Activated T-helper 1 cell treated with anti-CD3 and anti-CD28 coated beads, Interleukin-12 subunit alpha, Interleukin-12 subunit beta, Interleukin-2, Interleukin-4 antibody, amounts not matched to agents 30 ng/mL and 10 ng/mL and 1 ng/mL, durations not matched to agents 14 hours and 24 hours and 36 hours (primary cell): ENCODE measurements at regions not wholly inside any gene's neighbourhood (a gene's known extent, or its start where the extent isn't known, plus 50 kb on each side); places are given as distances from the start of the nearest gene placed in this dataset.

Experiments used
- DNase-seq: peaks from one replicate; pipeline ENCODE4 v3.0.0; 2021; ENCODE audit warnings: low spot score
- H3K27ac Mint-ChIP-seq: one replicate; pipeline ENCODE4 v1.8.0; 2021; ENCODE audit warnings: mild to moderate bottlenecking, mixed read lengths
- H3K27me3 Mint-ChIP-seq: one replicate; pipeline ENCODE4 v1.8.0; 2022; ENCODE audit warnings: mild to moderate bottlenecking, moderate library complexity, mixed read lengths; ENCODE audit not compliant: insufficient read depth
- H3K36me3 Mint-ChIP-seq: one replicate; pipeline ENCODE4 v1.8.0; 2021; ENCODE audit warnings: low read depth, mixed read lengths
- H3K4me1 Mint-ChIP-seq: one replicate; pipeline ENCODE4 v1.8.0; 2021; ENCODE audit warnings: low read depth, mixed read lengths
- H3K4me3 Mint-ChIP-seq: one replicate; pipeline ENCODE4 v1.8.0; 2021; ENCODE audit warnings: mild to moderate bottlenecking, moderate library complexity, mixed read lengths
- H3K9me3 Mint-ChIP-seq: one replicate; pipeline ENCODE4 v1.8.0; 2021; ENCODE audit warnings: mixed read lengths
- intact Hi-C: fragments of 100-400 bp; cut with micrococcal nuclease; formaldehyde crosslinking; loops from one replicate; pipeline ENCODE4 v1.15.1; 2024

GRCh38 chr3:23086331-23086730, 116.8 kb upstream of the UBE2E2 start:
- no peaks in the 10 kb centered on the region for H3K36me3 Mint-ChIP-seq
- DNase-seq, result no peak
- H3K4me3 Mint-ChIP-seq, result no peak overlapping the region
- no peaks in the 10 kb centered on the region for H3K4me1 Mint-ChIP-seq
- no peak overlapping the region for H3K27ac Mint-ChIP-seq
- H3K27me3 Mint-ChIP-seq, result no peaks in the 10 kb centered on the region
- intact Hi-C loops, result no loop called here
- H3K9me3 Mint-ChIP-seq, result no peaks in the 10 kb centered on the region

- Mint-ChIP-seq H3K9me3 (no peaks in the 10 kb centered on the region), H3K4me1 (no peaks in the 10 kb centered on the region), H3K36me3 (no peaks in the 10 kb centered on the region), H3K27ac (no peak overlapping the region), H3K27me3 (no peaks in the 10 kb centered on the region), H3K4me3 (no peak overlapping the region)
- intact Hi-C loops, result no loop called here
- no peak for DNase-seq
Observed at GRCh38 chr3:23086831-23087230, 116.3 kb upstream of the UBE2E2 start.

- Mint-ChIP-seq H3K4me3 (no peak overlapping the region), H3K9me3 (peaks cover 5% of the 10 kb centered on the region), H3K36me3 (no peaks in the 10 kb centered on the region), H3K27ac (no peak overlapping the region), H3K27me3 (no peaks in the 10 kb centered on the region), H3K4me1 (no peaks in the 10 kb centered on the region)
- intact Hi-C loops, result no loop called here
- no peak for DNase-seq
Observed at GRCh38 chr3:23094412-23094811, 108.7 kb upstream of the UBE2E2 start.

- Mint-ChIP-seq H3K27me3 (no peaks in the 10 kb centered on the region), H3K9me3 (peaks cover 5% of the 10 kb centered on the region), H3K36me3 (no peaks in the 10 kb centered on the region), H3K4me3 (no peak overlapping the region), H3K27ac (no peak overlapping the region), H3K4me1 (no peaks in the 10 kb centered on the region)
- intact Hi-C loops, result no loop called here
- no peak for DNase-seq
Observed at GRCh38 chr3:23094890-23095462, 108.2 kb upstream of the UBE2E2 start.

- Mint-ChIP-seq H3K9me3 (peaks cover 5% of the 10 kb centered on the region), H3K36me3 (no peaks in the 10 kb centered on the region), H3K27ac (no peak overlapping the region), H3K4me1 (no peaks in the 10 kb centered on the region), H3K27me3 (no peaks in the 10 kb centered on the region), H3K4me3 (no peak overlapping the region)
- intact Hi-C loops, result no loop called here
- DNase-seq, result no peak
Observed at GRCh38 chr3:23096041-23096440, 107.1 kb upstream of the UBE2E2 start.

GRCh38 chr3:23099021-23099420, 104.1 kb upstream of the UBE2E2 start:
- intact Hi-C loops, result no loop called here
- Mint-ChIP-seq H3K27me3 (no peaks in the 10 kb centered on the region), H3K27ac (no peak overlapping the region), H3K4me1 (no peaks in the 10 kb centered on the region), H3K9me3 (peaks cover 2% of the 10 kb centered on the region), H3K36me3 (no peaks in the 10 kb centered on the region), H3K4me3 (no peak overlapping the region)
- no peak for DNase-seq

GRCh38 chr3:23099677-23100076, 103.5 kb upstream of the UBE2E2 start:
- H3K36me3 Mint-ChIP-seq, result no peaks in the 10 kb centered on the region
- H3K4me3 Mint-ChIP-seq, result no peak overlapping the region
- intact Hi-C loops, result no loop called here
- no peaks in the 10 kb centered on the region for H3K9me3 Mint-ChIP-seq
- H3K27ac Mint-ChIP-seq, result no peak overlapping the region
- no peaks in the 10 kb centered on the region for H3K27me3 Mint-ChIP-seq
- no peak for DNase-seq
- no peaks in the 10 kb centered on the region for H3K4me1 Mint-ChIP-seq

- intact Hi-C loops, result no loop called here
- DNase-seq, result no peak
- Mint-ChIP-seq H3K36me3 (no peaks in the 10 kb centered on the region), H3K27me3 (no peaks in the 10 kb centered on the region), H3K9me3 (no peaks in the 10 kb centered on the region), H3K4me3 (no peak overlapping the region), H3K27ac (no peak overlapping the region), H3K4me1 (no peaks in the 10 kb centered on the region)
Observed at GRCh38 chr3:23100106-23100505, 103.0 kb upstream of the UBE2E2 start.

- no peaks in the 10 kb centered on the region for H3K9me3 Mint-ChIP-seq
- no peak overlapping the region for H3K4me3 Mint-ChIP-seq
- H3K36me3 Mint-ChIP-seq, result no peaks in the 10 kb centered on the region
- no peaks in the 10 kb centered on the region for H3K4me1 Mint-ChIP-seq
- H3K27me3 Mint-ChIP-seq, result no peaks in the 10 kb centered on the region
- intact Hi-C loops, result no loop called here
- no peak overlapping the region for H3K27ac Mint-ChIP-seq
- DNase-seq, result no peak
Observed at GRCh38 chr3:23103764-23104163, 99.4 kb upstream of the UBE2E2 start.

- Mint-ChIP-seq H3K27me3 (no peaks in the 10 kb centered on the region), H3K4me3 (no peak overlapping the region), H3K9me3 (no peaks in the 10 kb centered on the region), H3K4me1 (no peaks in the 10 kb centered on the region), H3K27ac (no peak overlapping the region), H3K36me3 (no peaks in the 10 kb centered on the region)
- DNase-seq, result no peak
- intact Hi-C loops, result no loop called here
Observed at GRCh38 chr3:23105048-23105447, 98.1 kb upstream of the UBE2E2 start.

GRCh38 chr3:23106666-23107065, 96.5 kb upstream of the UBE2E2 start:
- no peaks in the 10 kb centered on the region for H3K4me1 Mint-ChIP-seq
- no peaks in the 10 kb centered on the region for H3K9me3 Mint-ChIP-seq
- no peak overlapping the region for H3K4me3 Mint-ChIP-seq
- no peak for DNase-seq
- intact Hi-C loops, result no loop called here
- no peak overlapping the region for H3K27ac Mint-ChIP-seq
- no peaks in the 10 kb centered on the region for H3K36me3 Mint-ChIP-seq
- H3K27me3 Mint-ChIP-seq, result no peaks in the 10 kb centered on the region

GRCh38 chr3:23107221-23107620, 95.9 kb upstream of the UBE2E2 start:
- Mint-ChIP-seq H3K27me3 (no peaks in the 10 kb centered on the region), H3K4me3 (no peak overlapping the region), H3K36me3 (no peaks in the 10 kb centered on the region), H3K9me3 (no peaks in the 10 kb centered on the region), H3K27ac (no peak overlapping the region), H3K4me1 (no peaks in the 10 kb centered on the region)
- intact Hi-C loops, result no loop called here
- DNase-seq, result no peak

GRCh38 chr3:23108451-23109057, 94.6 kb upstream of the UBE2E2 start:
- Mint-ChIP-seq H3K4me1 (no peaks in the 10 kb centered on the region), H3K27me3 (no peaks in the 10 kb centered on the region), H3K4me3 (no peak overlapping the region), H3K9me3 (no peaks in the 10 kb centered on the region), H3K36me3 (no peaks in the 10 kb centered on the region), H3K27ac (no peak overlapping the region)
- intact Hi-C loops, result no loop called here
- no peak for DNase-seq

GRCh38 chr3:23111286-23111685, 91.8 kb upstream of the UBE2E2 start:
- Mint-ChIP-seq H3K36me3 (no peaks in the 10 kb centered on the region), H3K27me3 (peaks cover 4% of the 10 kb centered on the region)
- intact Hi-C loops, result no loop called here

More at GRCh38 chr3:23111286-23111685, 91.8 kb upstream of the UBE2E2 start:
- H3K9me3 Mint-ChIP-seq, result no peaks in the 10 kb centered on the region
- DNase-seq, result no peak
- no peak overlapping the region for H3K27ac Mint-ChIP-seq
- H3K4me3 Mint-ChIP-seq, result no peak overlapping the region
- H3K4me1 Mint-ChIP-seq, result no peaks in the 10 kb centered on the region
